SK-N-MC (cell line): ENCODE measurements at regions not wholly inside any gene's neighbourhood (a gene's known extent, or its start where the extent isn't known, plus 50 kb on each side); places are given as distances from the start of the nearest gene placed in this dataset.
A peak's percentile ranks its signal among the peaks of the same experiment; 100 is the strongest.

Source experiments
- DNase-seq: peaks from one replicate; pipeline ENCODE4 v3.0.0-alpha.2; 2011; ENCODE audit warnings: low read depth, low spot score
- H3K27ac ChIP-seq: fragments of 200-600 bp; sonication (generic); 2 replicates; pipeline ENCODE4 v1.5.1; 2016; ENCODE audit warnings: mixed run types
- H3K36me3 ChIP-seq: fragments of 200-600 bp; sonication (generic); 2 replicates; pipeline ENCODE4 v1.6.1; 2017; ENCODE audit warnings: antibody characterized with exemption, low read length, mixed read lengths; ENCODE audit not compliant: insufficient read depth
- H3K4me3 ChIP-seq: fragments of 200-600 bp; sonication (generic); 2 replicates; pipeline ENCODE4 v1.5.1; 2016
- H3K9ac ChIP-seq: fragments of 200-600 bp; sonication (generic); 2 replicates; pipeline ENCODE4 v1.8.0; 2017; ENCODE audit warnings: mixed run types, mixed read lengths; ENCODE audit not compliant: insufficient read length
- H3K9me3 ChIP-seq: fragments of 200-600 bp; sonication (generic); 2 replicates; pipeline ENCODE4 v1.6.1; 2017; ENCODE audit warnings: low read depth, mild to moderate bottlenecking, antibody characterized with exemption, low read length, moderate library complexity, mixed read lengths
- EZH2 ChIP-seq: fragments of 200-600 bp; sonication (generic); IDR thresholded peaks from one replicate; pipeline ENCODE4 v1.6.1; 2017; ENCODE audit warnings: antibody characterized with exemption
- FOXP2 ChIP-seq: optimal IDR thresholded peaks from 2 replicates; pipeline ENCODE3; 2011; ENCODE audit warnings: mild to moderate bottlenecking, moderate library complexity; ENCODE audit not compliant: insufficient read depth; ENCODE audit errors: extremely low read length, control extremely low read depth
- POLR2AphosphoS5 ChIP-seq: IDR thresholded peaks from 2 replicates; pipeline ENCODE4 v1.6.1; 2012; ENCODE audit warnings: mild to moderate bottlenecking, low read depth, low read length, borderline replicate concordance

- Histone ChIP-seq H3K9ac (no peak overlapping the region), H3K27ac (no peak overlapping the region), H3K9me3 (no peaks in the 10 kb centered on the region), H3K4me3 (no peak overlapping the region), H3K36me3 (no peaks in the 10 kb centered on the region)
- no peak for TF ChIP-seq EZH2
- no peak for TF ChIP-seq FOXP2
- no peak for TF ChIP-seq POLR2AphosphoS5
- no peak for DNase-seq
Measured at GRCh38 chr2:7878786-7879482, 802.9 kb upstream of the ID2 start.

- Histone ChIP-seq H3K36me3 (no peaks in the 10 kb centered on the region), H3K9me3 (no peaks in the 10 kb centered on the region), H3K27ac (no peak overlapping the region), H3K4me3 (no peak overlapping the region), H3K9ac (no peak overlapping the region)
- DNase-seq: no peak
- no peak for TF ChIP-seq POLR2AphosphoS5
- no peak for TF ChIP-seq EZH2
- TF ChIP-seq FOXP2: no peak
Measured at GRCh38 chr2:7879483-7879835, 802.4 kb upstream of the ID2 start.

- Histone ChIP-seq H3K27ac (no peak overlapping the region), H3K9ac (no peak overlapping the region), H3K36me3 (no peaks in the 10 kb centered on the region), H3K4me3 (no peak overlapping the region), H3K9me3 (no peaks in the 10 kb centered on the region)
- TF ChIP-seq EZH2 (no peak), FOXP2 (no peak), POLR2AphosphoS5 (no peak)
- no peak for DNase-seq
Measured at GRCh38 chr2:7880126-7880525, 801.7 kb upstream of the ID2 start.

GRCh38 chr2:7880566-7880965 is 801.3 kb upstream of the ID2 start:
- TF ChIP-seq POLR2AphosphoS5 (no peak), FOXP2 (no peak)
- no peaks in the 10 kb centered on the region for H3K9me3 ChIP-seq
- no peak overlapping the region; the same call in 1 of the 2 replicates for H3K27ac ChIP-seq
- H3K9ac ChIP-seq: no peak overlapping the region
- DNase-seq: no peak
- H3K4me3 ChIP-seq: no peak overlapping the region
- no peaks in the 10 kb centered on the region for H3K36me3 ChIP-seq

GRCh38 chr2:7881063-7881462 is 800.8 kb upstream of the ID2 start:
- Histone ChIP-seq H3K4me3 (no peak overlapping the region), H3K27ac (peak overlapping the region; percentile 10; the same call in 1 of the 2 replicates), H3K9me3 (no peaks in the 10 kb centered on the region), H3K9ac (no peak overlapping the region), H3K36me3 (no peaks in the 10 kb centered on the region)
- no peak for DNase-seq
- TF ChIP-seq FOXP2 (no peak), EZH2 (no peak), POLR2AphosphoS5 (no peak)

GRCh38 chr2:7881466-7881865 is 800.4 kb upstream of the ID2 start:
- no peak for DNase-seq
- TF ChIP-seq FOXP2 (no peak), POLR2AphosphoS5 (no peak), EZH2 (no peak)
- Histone ChIP-seq H3K9me3 (no peaks in the 10 kb centered on the region), H3K9ac (no peak overlapping the region), H3K27ac (peak overlapping the region; percentile 10; the same call in 1 of the 2 replicates), H3K36me3 (no peaks in the 10 kb centered on the region), H3K4me3 (no peak overlapping the region)

GRCh38 chr2:7882296-7882695 is 799.6 kb upstream of the ID2 start:
- H3K27ac ChIP-seq: no peak overlapping the region
- DNase-seq: no peak
- no peak overlapping the region for H3K9ac ChIP-seq
- no peak overlapping the region for H3K4me3 ChIP-seq
- H3K36me3 ChIP-seq: no peaks in the 10 kb centered on the region
- H3K9me3 ChIP-seq: no peaks in the 10 kb centered on the region
- TF ChIP-seq EZH2: no peak
- no peak for TF ChIP-seq POLR2AphosphoS5
- no peak for TF ChIP-seq FOXP2

- H3K9ac ChIP-seq: no peak overlapping the region
- H3K9me3 ChIP-seq: no peaks in the 10 kb centered on the region
- H3K36me3 ChIP-seq: no peaks in the 10 kb centered on the region
- no peak for TF ChIP-seq FOXP2
- no peak for TF ChIP-seq POLR2AphosphoS5
- TF ChIP-seq EZH2: no peak
- no peak overlapping the region for H3K27ac ChIP-seq
- no peak overlapping the region for H3K4me3 ChIP-seq
- no peak for DNase-seq
Measured at GRCh38 chr2:7884338-7884737, 797.5 kb upstream of the ID2 start.

- no peak for DNase-seq
- TF ChIP-seq FOXP2 (no peak), POLR2AphosphoS5 (no peak), EZH2 (no peak)
- H3K27ac ChIP-seq: no peak overlapping the region
- H3K9ac ChIP-seq: no peak overlapping the region
- no peak overlapping the region for H3K4me3 ChIP-seq
- no peaks in the 10 kb centered on the region for H3K9me3 ChIP-seq
- H3K36me3 ChIP-seq: no peaks in the 10 kb centered on the region
Measured at GRCh38 chr2:7886666-7887065, 795.2 kb upstream of the ID2 start.
